HCT116 (cell line): ENCODE measurements at regions not wholly inside any gene's neighbourhood (a gene's known extent, or its start where the extent isn't known, plus 50 kb on each side); places are given as distances from the start of the nearest gene placed in this dataset.

Source experiments
- CEBPB ChIP-seq: IDR thresholded peaks from 2 replicates; pipeline ENCODE4 v1.6.1; 2012; ENCODE audit warnings: low read depth
- POLR2AphosphoS5 ChIP-seq: IDR thresholded peaks from 2 replicates; pipeline ENCODE4 v1.6.1; 2011; ENCODE audit warnings: mild to moderate bottlenecking, low read depth, low read length, moderate library complexity
- RAD21 ChIP-seq: IDR thresholded peaks from 2 replicates; pipeline ENCODE4 v1.6.1; 2012; ENCODE audit warnings: low read depth, mild to moderate bottlenecking
- SIN3A ChIP-seq: IDR thresholded peaks from 2 replicates; pipeline ENCODE4 v1.6.1; 2012; ENCODE audit warnings: low read depth
- SP1 ChIP-seq: IDR thresholded peaks from 2 replicates; pipeline ENCODE4 v1.6.1; 2012; ENCODE audit warnings: low read depth
- TF ChIP-seq, protein P1 (sequence below), 3 experiments: fragments of 200-600 bp in 1 of 3; sonication (generic) in 1 of 3; IDR thresholded peaks in 2 of 3; conservative IDR thresholded peaks in 1 of 3; 2 replicates each; pipeline ENCODE4 v1.5.1; 2012 to 2017; ENCODE audit warnings: low read depth in 2 of 3, low read length in 2 of 3, antibody characterized with exemption in 1 of 3, borderline replicate concordance in 1 of 3, control low read depth in 1 of 3, mild to moderate bottlenecking in 1 of 3, mixed read lengths in 1 of 3, mixed run types in 1 of 3, moderate library complexity in 1 of 3; ENCODE audit not compliant: insufficient read depth in 1 of 3
- TF ChIP-seq, protein P2 (sequence below): IDR thresholded peaks from 2 replicates; pipeline ENCODE4 v1.6.1; 2012; ENCODE audit warnings: low read depth
- TF ChIP-seq, protein P3 (sequence below): IDR thresholded peaks from 2 replicates; pipeline ENCODE4 v1.6.1; 2012

DNA sequence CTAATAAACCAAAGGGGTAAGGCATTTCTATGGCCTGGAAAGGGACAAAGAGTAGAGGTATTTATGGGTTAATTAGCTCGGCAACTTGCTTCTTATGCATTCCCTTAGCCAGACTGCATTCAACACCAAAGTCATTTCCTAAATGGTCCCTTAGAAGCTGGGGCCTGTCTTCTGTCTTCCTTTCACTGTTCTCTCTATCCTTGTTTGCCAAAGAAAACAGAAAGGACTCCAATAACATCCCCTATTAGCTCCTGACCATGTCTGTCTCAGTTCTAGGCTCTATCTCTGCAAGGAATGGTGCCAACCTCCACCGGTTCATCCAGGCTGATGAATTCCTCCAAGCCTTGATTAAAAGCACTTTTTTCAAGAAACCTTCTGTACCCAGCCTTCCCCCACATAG is 123.5 kb downstream of the KCTD12 start:
- TF ChIP-seq SIN3A = no peak
- no peak for TF ChIP-seq RAD21
- no peak for TF ChIP-seq POLR2AphosphoS5
- TF ChIP-seq, protein P1, sequence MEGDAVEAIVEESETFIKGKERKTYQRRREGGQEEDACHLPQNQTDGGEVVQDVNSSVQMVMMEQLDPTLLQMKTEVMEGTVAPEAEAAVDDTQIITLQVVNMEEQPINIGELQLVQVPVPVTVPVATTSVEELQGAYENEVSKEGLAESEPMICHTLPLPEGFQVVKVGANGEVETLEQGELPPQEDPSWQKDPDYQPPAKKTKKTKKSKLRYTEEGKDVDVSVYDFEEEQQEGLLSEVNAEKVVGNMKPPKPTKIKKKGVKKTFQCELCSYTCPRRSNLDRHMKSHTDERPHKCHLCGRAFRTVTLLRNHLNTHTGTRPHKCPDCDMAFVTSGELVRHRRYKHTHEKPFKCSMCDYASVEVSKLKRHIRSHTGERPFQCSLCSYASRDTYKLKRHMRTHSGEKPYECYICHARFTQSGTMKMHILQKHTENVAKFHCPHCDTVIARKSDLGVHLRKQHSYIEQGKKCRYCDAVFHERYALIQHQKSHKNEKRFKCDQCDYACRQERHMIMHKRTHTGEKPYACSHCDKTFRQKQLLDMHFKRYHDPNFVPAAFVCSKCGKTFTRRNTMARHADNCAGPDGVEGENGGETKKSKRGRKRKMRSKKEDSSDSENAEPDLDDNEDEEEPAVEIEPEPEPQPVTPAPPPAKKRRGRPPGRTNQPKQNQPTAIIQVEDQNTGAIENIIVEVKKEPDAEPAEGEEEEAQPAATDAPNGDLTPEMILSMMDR (IDR thresholded peaks at IDR 0.05 in 2 of 3, conservative IDR thresholded peaks at IDR 0.05 in 1 of 3; ENCODE audit: borderline replicate concordance in 1 of 3, insufficient read depth in 1 of 3, low read depth in 2 of 3, low read length in 2 of 3) = no peak
- TF ChIP-seq SP1 = no peak
- TF ChIP-seq CEBPB = no peak
- TF ChIP-seq, protein P2, sequence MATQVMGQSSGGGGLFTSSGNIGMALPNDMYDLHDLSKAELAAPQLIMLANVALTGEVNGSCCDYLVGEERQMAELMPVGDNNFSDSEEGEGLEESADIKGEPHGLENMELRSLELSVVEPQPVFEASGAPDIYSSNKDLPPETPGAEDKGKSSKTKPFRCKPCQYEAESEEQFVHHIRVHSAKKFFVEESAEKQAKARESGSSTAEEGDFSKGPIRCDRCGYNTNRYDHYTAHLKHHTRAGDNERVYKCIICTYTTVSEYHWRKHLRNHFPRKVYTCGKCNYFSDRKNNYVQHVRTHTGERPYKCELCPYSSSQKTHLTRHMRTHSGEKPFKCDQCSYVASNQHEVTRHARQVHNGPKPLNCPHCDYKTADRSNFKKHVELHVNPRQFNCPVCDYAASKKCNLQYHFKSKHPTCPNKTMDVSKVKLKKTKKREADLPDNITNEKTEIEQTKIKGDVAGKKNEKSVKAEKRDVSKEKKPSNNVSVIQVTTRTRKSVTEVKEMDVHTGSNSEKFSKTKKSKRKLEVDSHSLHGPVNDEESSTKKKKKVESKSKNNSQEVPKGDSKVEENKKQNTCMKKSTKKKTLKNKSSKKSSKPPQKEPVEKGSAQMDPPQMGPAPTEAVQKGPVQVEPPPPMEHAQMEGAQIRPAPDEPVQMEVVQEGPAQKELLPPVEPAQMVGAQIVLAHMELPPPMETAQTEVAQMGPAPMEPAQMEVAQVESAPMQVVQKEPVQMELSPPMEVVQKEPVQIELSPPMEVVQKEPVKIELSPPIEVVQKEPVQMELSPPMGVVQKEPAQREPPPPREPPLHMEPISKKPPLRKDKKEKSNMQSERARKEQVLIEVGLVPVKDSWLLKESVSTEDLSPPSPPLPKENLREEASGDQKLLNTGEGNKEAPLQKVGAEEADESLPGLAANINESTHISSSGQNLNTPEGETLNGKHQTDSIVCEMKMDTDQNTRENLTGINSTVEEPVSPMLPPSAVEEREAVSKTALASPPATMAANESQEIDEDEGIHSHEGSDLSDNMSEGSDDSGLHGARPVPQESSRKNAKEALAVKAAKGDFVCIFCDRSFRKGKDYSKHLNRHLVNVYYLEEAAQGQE = no peak
- TF ChIP-seq, protein P3, sequence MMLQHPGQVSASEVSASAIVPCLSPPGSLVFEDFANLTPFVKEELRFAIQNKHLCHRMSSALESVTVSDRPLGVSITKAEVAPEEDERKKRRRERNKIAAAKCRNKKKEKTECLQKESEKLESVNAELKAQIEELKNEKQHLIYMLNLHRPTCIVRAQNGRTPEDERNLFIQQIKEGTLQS = no peak
